IgD-negative memory B cell (primary cell): ENCODE measurements at regions not wholly inside any gene's neighbourhood (a gene's known extent, or its start where the extent isn't known, plus 50 kb on each side); places are given as distances from the start of the nearest gene placed in this dataset.

ENCODE experiments used
- H3K27ac Mint-ChIP-seq, 3 donors: one replicate each; pipeline ENCODE4 v1.8.0; 2020 to 2022; ENCODE audit warnings: mild to moderate bottlenecking in 3 of 3, mixed read lengths in 3 of 3, moderate library complexity in 1 of 3
- H3K27me3 Mint-ChIP-seq: one replicate; pipeline ENCODE4 v1.8.0; 2021; ENCODE audit warnings: mixed read lengths
- H3K36me3 Mint-ChIP-seq: one replicate; pipeline ENCODE4 v1.8.0; 2020; ENCODE audit warnings: mild to moderate bottlenecking, mixed read lengths
- H3K4me1 Mint-ChIP-seq, 3 donors: one replicate each; pipeline ENCODE4 v1.8.0; 2020 to 2022; ENCODE audit warnings: mixed read lengths in 3 of 3, mild to moderate bottlenecking in 1 of 3
- H3K4me3 Mint-ChIP-seq, 4 donors: one replicate each; pipeline ENCODE4 v1.8.0; 2020 to 2022; ENCODE audit warnings: mild to moderate bottlenecking in 4 of 4, mixed read lengths in 4 of 4, moderate library complexity in 3 of 4
- H3K9me3 Mint-ChIP-seq, 3 donors: one replicate each; pipeline ENCODE4 v1.8.0; 2020 to 2021; ENCODE audit warnings: mixed read lengths in 3 of 3, mild to moderate bottlenecking in 1 of 3

DNA sequence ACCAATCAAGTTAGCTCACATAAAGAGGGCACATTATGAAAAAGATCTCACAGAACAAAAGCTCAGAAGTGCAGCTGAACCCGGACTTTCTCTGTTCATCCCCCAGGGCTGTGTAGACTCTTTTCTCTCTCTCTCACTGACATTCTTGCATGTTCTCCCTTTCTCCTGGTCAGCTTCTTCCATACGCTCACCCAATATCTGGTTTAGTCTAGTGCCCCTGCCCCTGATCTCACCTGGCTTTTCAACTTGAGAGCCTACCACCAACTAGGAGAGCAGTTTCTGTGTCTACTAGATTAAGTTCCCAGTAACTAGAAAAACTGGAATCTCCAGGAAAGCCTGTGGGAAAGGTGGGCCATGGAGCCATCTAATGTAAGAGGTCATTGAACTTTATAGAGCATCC, 126.9 kb upstream of the GRIK3 start:
- peak overlapping the region in 1 of 4 donors; percentile 33 for H3K4me3 Mint-ChIP-seq
- no peak overlapping the region for H3K27ac Mint-ChIP-seq
- peaks cover 6 to 20% (median 15%) of the 10 kb centered on the region in 3 donors for H3K9me3 Mint-ChIP-seq
- no peaks in the 10 kb centered on the region for H3K4me1 Mint-ChIP-seq
- H3K36me3 Mint-ChIP-seq, result no peaks in the 10 kb centered on the region
- H3K27me3 Mint-ChIP-seq, result no peaks in the 10 kb centered on the region

DNA sequence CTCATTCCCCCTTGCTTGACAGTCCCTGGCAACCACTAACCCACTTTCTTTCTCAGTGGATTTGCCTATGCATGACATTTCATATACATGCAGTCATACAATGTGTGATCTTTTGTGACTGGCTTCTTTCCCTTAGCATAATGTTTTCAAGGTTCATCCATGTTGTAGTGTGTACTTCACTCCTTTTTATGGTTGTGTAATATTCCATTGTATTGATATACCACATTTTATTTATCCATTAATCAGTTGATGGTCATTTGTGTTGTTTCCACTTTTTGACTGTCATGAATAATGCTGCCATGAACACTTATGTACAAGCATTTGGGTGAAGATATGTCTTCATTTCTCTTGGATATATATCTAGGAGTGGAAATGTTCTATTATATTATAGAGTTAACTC, 127.7 kb upstream of the GRIK3 start:
- H3K9me3 Mint-ChIP-seq, result peaks cover 6 to 22% (median 17%) of the 10 kb centered on the region in 3 donors
- H3K27ac Mint-ChIP-seq, result no peak overlapping the region
- no peaks in the 10 kb centered on the region for H3K27me3 Mint-ChIP-seq
- no peak overlapping the region for H3K4me3 Mint-ChIP-seq
- H3K36me3 Mint-ChIP-seq, result no peaks in the 10 kb centered on the region
- no peaks in the 10 kb centered on the region for H3K4me1 Mint-ChIP-seq

DNA sequence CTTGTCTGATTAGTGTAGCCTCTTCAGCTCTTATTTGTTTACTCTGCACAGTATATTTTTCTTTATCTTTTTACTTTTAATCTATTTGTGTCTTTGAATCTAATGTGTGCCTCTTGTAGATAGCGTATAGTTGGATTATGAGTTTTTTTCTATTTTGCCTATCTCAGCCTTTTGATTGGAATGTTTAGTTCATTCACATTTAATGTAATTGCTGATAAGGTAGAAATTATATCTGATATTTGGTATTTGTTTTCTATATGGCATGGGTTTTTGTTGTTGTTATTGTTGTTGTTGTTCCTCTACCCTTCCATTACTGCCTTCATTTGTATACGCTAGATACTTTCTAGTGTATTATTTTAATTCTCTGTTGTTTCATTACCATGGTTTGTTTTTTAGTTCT, 131.7 kb upstream of the GRIK3 start:
- H3K9me3 Mint-ChIP-seq, result peaks cover 11 to 31% (median 24%) of the 10 kb centered on the region in 3 donors
- peaks cover 11% of the 10 kb centered on the region for H3K27me3 Mint-ChIP-seq
- H3K4me1 Mint-ChIP-seq, result no peaks in the 10 kb centered on the region
- H3K36me3 Mint-ChIP-seq, result no peaks in the 10 kb centered on the region
- H3K4me3 Mint-ChIP-seq, result no peak overlapping the region
- no peak overlapping the region for H3K27ac Mint-ChIP-seq

DNA sequence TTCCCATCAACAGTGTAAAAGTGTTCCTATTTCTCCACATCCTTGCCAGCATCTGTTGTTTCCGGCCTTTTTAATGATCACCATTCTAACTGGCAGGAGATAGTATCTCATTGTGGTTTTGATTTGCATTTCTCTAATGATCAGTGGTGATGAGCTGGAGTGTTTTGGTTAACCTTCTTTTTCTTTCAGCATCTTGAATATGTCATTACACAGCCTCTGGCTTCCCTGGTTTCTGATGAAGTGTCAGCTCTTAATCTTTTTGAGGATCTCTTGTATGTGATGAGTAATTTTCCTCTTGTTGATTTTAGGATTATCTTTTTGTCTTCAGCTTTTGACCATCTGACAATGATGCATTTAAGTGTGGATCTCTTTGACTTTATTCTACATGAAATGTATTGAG, 133.2 kb upstream of the GRIK3 start:
- Mint-ChIP-seq H3K9me3 (peaks cover 8 to 24% (median 17%) of the 10 kb centered on the region in 3 donors), H3K27me3 (peaks cover 12% of the 10 kb centered on the region), H3K27ac (no peak overlapping the region), H3K4me1 (no peaks in the 10 kb centered on the region), H3K4me3 (no peak overlapping the region), H3K36me3 (no peaks in the 10 kb centered on the region)

DNA sequence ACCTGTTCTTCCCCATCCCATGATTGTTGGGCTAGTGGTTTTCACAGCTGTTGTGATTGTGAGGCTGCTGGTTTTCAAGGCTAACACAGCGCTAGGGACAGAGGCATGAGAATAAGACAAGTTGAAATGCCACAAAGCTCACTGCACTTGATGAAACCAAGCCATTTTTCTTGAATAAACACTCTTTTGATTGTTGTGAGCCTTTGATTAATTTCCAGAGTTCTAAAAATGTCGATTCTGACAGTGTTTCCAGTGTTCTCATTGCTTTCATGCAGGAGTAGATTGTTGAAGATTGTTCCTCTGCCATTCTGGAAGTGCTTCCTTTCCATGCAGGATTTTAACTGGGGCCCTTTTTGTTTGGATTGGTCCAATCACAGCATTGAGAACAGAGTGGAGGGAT, 134.9 kb upstream of the GRIK3 start:
- H3K27me3 Mint-ChIP-seq, result peaks cover 17% of the 10 kb centered on the region

DNA sequence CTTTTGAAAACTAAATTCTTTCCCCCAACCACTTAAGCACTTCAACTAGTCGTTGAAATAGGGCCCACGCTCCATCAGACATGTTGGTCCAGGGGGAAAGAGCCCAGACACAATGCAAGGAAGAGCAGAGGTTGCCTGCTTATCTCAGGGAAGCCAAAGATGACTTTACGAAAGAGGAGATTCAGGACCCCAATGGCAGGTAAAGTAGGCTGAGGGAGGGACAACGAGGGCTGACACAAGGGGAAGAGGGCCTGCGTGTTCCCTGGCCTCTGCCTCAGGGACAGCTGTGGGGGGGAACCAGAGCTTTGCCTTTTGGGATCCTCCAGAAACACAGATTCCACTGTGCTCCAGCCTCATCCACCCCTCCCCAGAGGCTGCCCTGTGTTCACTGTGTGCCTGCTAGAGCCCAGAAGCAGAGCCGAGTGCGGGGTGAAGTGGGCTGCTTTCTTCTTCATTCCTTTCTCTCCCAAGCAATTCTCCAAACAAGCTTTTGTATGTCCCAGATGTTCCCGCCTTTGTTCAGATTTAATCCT, 135.5 kb upstream of the GRIK3 start:
- Mint-ChIP-seq H3K27ac (no peak overlapping the region), H3K4me3 (no peak overlapping the region), H3K4me1 (no peaks in the 10 kb centered on the region), H3K9me3 (peaks cover 7 to 24% (median 14%) of the 10 kb centered on the region in 3 donors), H3K27me3 (peaks cover 21% of the 10 kb centered on the region), H3K36me3 (no peaks in the 10 kb centered on the region)

More for the DNA sequence above, 134.9 kb upstream of the GRIK3 start:
- Mint-ChIP-seq H3K9me3 (peaks cover 7 to 24% (median 16%) of the 10 kb centered on the region in 3 donors), H3K4me1 (no peaks in the 10 kb centered on the region), H3K4me3 (no peak overlapping the region), H3K36me3 (no peaks in the 10 kb centered on the region), H3K27ac (no peak overlapping the region)

DNA sequence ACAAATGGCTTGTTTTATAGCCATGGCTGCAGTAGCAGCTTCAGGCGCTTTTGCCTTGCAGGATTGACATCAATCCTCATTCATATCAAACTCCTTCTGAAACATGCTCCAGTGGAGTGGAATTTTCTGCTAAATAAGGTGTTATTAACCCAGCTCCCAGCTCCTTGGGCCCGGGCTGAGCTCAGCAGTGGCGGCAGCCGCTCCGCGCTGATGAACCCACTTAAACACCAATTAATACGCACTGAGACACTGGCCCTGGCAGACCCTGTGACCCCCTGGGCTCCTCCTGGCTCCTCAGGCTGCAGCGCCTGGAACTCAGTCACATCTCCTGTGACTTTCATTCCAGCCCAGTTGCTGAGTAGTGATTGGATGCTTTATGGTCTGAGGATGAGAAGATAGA, 137.4 kb upstream of the GRIK3 start:
- H3K27me3 Mint-ChIP-seq, result peaks cover 21% of the 10 kb centered on the region

DNA sequence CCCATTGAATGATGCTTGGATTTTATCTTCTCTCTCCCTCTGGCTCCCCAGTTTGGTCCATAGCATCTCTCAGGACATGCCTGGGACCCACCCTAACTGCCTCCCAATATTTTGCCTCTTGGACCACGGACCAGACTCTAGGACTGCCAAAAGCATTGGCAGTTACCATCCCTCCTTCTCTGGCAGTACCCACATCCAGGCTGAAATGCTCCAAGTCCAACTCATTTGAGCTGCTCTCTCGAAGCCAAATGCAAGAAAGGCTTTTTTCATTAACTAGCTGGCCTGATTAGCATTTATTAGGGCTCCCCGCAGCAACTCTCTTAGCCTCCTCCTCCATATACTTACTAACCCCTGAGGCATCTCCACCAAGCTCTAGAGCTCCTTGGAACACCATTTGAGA, 140.0 kb upstream of the GRIK3 start:
- Mint-ChIP-seq H3K9me3 (no peaks in the 10 kb centered on the region), H3K4me1 (peaks cover 0 to 3% (median 0%) of the 10 kb centered on the region in 3 donors), H3K36me3 (no peaks in the 10 kb centered on the region), H3K27me3 (peaks cover 13% of the 10 kb centered on the region), H3K27ac (no peak overlapping the region), H3K4me3 (no peak overlapping the region)

More for the DNA sequence above, 137.4 kb upstream of the GRIK3 start:
- Mint-ChIP-seq H3K27ac (no peak overlapping the region), H3K4me1 (no peaks in the 10 kb centered on the region), H3K36me3 (no peaks in the 10 kb centered on the region), H3K9me3 (peaks cover 5 to 18% (median 9%) of the 10 kb centered on the region in 3 donors), H3K4me3 (no peak overlapping the region)

DNA sequence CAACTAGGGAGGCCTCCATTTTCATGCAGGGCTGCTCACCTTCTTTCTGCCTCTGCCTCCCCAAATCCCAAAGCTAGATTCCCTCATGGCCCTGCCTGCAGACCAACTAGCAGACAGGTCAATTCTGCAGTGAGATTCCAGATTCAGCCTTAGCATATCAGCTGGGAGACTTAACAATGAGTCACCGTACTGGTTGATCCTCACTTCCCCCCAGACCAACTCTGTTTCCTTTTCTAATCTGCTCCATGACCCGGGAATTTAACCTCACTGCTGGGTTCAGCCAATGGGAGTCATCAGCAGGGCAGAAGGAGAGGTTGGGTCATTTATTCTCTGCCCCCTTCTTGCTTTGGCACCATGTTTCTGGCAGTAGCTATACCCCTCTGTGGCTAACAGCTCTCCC, 140.6 kb upstream of the GRIK3 start:
- Mint-ChIP-seq H3K4me1 (peaks cover 0 to 3% (median 0%) of the 10 kb centered on the region in 3 donors), H3K27ac (no peak overlapping the region), H3K9me3 (no peaks in the 10 kb centered on the region), H3K4me3 (no peak overlapping the region), H3K36me3 (no peaks in the 10 kb centered on the region), H3K27me3 (peaks cover 13% of the 10 kb centered on the region)

DNA sequence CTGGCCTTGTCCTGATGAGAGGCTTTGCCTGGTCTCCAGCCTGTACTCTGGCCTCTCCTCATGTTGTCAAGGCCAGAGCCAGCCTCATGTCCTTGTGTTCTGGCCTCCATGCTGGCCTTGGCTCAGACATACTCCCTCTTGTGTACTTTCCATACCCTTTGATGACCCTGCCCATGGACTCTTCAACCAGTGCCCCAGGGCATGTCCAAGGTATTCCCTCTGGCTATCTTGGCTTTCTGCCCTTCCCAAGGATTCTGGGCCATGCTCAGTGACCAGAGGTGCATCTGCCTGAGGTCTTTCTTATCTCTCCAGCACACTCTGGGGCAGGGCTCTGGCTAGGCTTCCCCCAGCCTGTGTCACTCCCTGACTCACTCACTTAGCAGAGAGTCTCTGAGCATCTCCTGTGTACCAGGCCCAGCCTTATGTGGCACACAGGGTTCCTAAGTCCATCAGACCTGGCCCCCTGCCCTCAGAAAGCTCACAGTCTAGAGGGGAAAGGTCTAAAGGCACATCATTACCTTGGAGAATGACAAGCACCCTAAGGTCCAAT, 141.4 kb upstream of the GRIK3 start:
- Mint-ChIP-seq H3K36me3 (no peaks in the 10 kb centered on the region), H3K27me3 (peaks cover 13% of the 10 kb centered on the region), H3K4me3 (no peak overlapping the region), H3K4me1 (peaks cover 0 to 3% (median 0%) of the 10 kb centered on the region in 3 donors), H3K9me3 (no peaks in the 10 kb centered on the region), H3K27ac (no peak overlapping the region)

DNA sequence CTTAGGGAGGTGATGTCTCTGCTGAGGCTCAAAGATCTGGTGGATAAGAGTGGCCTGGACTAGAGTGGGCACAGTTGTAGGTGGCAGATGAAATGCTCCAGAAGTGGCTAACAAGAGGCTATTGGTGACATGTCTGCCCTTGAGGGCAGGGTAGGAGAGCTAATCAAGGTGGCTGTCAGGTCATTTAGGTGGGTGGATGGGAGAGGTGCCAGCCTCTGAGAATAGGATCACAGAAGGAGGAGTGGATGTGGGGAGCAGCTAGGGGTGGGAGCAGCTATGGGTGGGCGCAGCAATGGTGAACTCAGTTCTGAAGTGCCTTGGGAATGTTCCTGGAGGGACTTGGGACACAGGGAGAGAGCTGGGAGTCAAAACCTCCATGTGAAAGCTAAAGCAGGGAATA, 142.0 kb upstream of the GRIK3 start:
- Mint-ChIP-seq H3K36me3 (no peaks in the 10 kb centered on the region), H3K27me3 (peaks cover 13% of the 10 kb centered on the region), H3K27ac (no peak overlapping the region), H3K4me3 (no peak overlapping the region), H3K9me3 (no peaks in the 10 kb centered on the region), H3K4me1 (peaks cover 0 to 3% (median 0%) of the 10 kb centered on the region in 3 donors)

DNA sequence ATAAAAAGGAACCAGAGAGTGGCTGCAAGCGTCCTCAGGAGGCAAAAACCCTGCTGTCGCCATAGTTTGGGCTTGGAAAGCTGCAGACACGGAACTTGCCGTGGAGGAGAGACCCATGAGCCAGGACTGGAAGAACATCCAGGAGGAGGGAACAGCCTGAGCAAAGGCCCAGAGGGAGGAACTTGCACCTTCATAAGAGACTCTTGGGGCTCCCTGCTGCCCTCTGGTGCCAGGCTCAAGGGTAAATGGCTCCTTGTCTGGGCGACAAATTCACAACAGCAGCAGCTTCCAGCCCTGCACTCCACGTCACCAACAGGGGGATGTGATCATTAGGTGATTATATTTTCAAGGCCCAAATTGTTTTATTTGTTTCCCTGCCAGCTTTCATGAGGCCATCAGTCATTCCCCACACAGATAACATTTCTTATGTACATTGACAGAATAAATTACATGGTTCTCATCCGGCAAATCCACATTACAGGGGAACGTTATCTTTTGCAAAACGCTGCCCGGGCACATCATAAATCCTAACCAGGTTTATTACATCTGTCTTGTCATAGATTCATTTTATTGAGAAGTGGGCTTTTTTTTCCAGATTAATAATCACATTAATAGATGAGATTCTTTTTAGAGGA, 143.0 kb upstream of the GRIK3 start:
- Mint-ChIP-seq H3K4me3 (no peak overlapping the region), H3K4me1 (peaks cover 0 to 3% (median 0%) of the 10 kb centered on the region in 3 donors), H3K36me3 (no peaks in the 10 kb centered on the region), H3K27me3 (peaks cover 23% of the 10 kb centered on the region), H3K27ac (no peak overlapping the region), H3K9me3 (peaks cover 0 to 4% (median 0%) of the 10 kb centered on the region in 3 donors)

DNA sequence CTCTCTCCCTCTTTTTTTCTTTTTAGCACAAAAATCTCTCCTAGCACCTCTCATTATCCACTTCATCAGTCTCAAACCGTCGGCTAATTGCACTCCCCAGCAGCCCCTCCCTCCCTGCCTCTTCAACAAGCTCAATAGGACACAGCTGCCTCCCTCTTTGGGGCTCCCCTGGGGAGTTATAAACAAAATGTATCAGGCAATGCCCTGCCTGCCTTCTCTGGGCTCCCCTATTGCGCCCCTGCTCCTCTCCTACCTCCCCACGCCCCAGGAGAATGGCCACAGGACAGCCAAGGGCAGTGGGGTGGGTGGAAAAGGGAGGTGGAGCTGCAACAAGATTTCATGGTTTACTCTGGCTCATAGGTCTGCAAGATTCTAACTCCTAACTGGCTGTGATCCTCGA, 147.1 kb upstream of the GRIK3 start:
- no peaks in the 10 kb centered on the region for H3K36me3 Mint-ChIP-seq
- H3K27ac Mint-ChIP-seq, result no peak overlapping the region
- H3K4me1 Mint-ChIP-seq, result peaks cover 0 to 3% (median 0%) of the 10 kb centered on the region in 3 donors
- H3K27me3 Mint-ChIP-seq, result peaks cover 17% of the 10 kb centered on the region
- H3K9me3 Mint-ChIP-seq, result peaks cover 0 to 12% (median 7%) of the 10 kb centered on the region in 3 donors
- H3K4me3 Mint-ChIP-seq, result no peak overlapping the region

DNA sequence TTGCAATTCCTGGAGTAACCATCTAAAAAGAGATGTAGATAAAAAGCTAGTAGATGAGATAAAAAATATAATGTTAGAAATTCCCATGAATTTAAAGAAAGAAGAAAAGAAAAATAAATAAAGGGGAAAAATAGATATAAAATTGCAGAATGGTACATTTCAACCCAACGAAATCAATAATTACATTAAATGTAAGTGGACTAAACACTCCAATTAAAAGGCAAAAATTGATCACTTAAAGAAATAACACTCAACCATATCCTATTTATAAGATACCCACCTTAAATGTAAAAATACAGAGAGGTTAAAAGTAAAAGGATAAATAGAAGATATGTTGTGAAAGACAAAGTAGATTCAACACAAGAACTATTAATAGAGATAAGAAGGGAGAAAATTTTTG, 150.5 kb upstream of the GRIK3 start:
- H3K27me3 Mint-ChIP-seq, result peaks cover 20% of the 10 kb centered on the region
- H3K27ac Mint-ChIP-seq, result peak overlapping the region in 1 of 3 donors; percentile 28
- H3K4me3 Mint-ChIP-seq, result no peak overlapping the region
- peaks cover 0 to 12% (median 7%) of the 10 kb centered on the region in 3 donors for H3K9me3 Mint-ChIP-seq
- no peaks in the 10 kb centered on the region for H3K36me3 Mint-ChIP-seq
- no peaks in the 10 kb centered on the region for H3K4me1 Mint-ChIP-seq

DNA sequence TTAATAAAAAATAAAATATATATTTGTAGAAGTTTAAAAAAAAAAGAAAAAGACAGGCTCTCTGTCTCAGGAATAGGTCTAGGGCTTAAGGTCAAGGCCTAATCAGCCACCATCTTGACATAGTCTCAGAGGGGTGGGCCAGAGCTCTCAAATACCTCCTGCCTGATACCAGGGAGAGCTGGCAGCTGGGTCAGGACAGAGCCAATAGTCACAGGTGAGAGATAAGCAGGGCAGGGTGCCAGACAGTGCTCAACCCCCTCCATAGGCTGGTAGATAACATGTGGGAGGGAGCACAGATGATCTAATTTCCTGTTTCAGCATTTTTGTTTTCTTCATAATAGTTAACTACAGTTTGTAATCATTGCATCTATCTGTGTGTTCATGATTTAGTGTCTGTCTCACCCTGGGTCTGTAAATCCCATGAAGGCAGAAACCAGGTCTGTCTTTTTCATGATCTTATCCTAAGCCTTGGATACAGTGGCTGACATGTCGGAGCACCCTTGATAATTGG, 152.0 kb upstream of the GRIK3 start:
- Mint-ChIP-seq H3K27me3 (peaks cover 21% of the 10 kb centered on the region), H3K4me1 (no peaks in the 10 kb centered on the region), H3K36me3 (no peaks in the 10 kb centered on the region), H3K4me3 (no peak overlapping the region), H3K27ac (no peak overlapping the region), H3K9me3 (peaks cover 0 to 12% (median 7%) of the 10 kb centered on the region in 3 donors)

DNA sequence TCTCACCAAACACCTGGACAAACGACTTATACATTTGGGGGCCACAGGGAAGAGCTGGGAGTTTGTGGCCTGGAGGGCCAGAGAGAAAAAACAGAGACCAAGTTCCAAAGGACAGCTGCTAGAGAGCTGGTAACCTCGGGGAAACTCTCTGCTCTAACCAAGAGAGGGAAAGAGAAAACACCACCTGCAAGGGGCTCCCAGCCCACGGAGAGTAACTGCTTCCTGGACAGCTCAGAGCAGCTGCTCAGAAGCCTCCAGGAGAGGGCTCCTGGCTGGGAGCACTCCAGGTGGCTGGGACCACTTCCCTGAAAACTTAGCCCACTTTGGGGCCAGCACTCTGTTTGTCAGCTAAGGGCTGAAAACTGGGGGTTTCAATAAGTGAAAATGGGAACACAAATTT, 154.8 kb upstream of the GRIK3 start:
- H3K4me1 Mint-ChIP-seq, result no peaks in the 10 kb centered on the region
- no peak overlapping the region for H3K27ac Mint-ChIP-seq
- no peaks in the 10 kb centered on the region for H3K36me3 Mint-ChIP-seq
- peaks cover 16% of the 10 kb centered on the region for H3K27me3 Mint-ChIP-seq
- no peak overlapping the region for H3K4me3 Mint-ChIP-seq
- peaks cover 0 to 7% (median 3%) of the 10 kb centered on the region in 3 donors for H3K9me3 Mint-ChIP-seq
